Naive thymus-derived CD4-positive, alpha-beta T cell (primary cell): ENCODE measurements at regions not wholly inside any gene's neighbourhood (a gene's known extent, or its start where the extent isn't known, plus 50 kb on each side); places are given as distances from the start of the nearest gene placed in this dataset.
"Not testable (repeated sequence)": the region's sequence is repeated elsewhere in the genome, so short reads cannot be mapped to it uniquely, and the experiment has no call there.

Source experiments
- ATAC-seq: fragments of 150-1000 bp; cut with Tn5 transposase; 2 replicates; pipeline ENCODE4 v1.10.0; 2021; ENCODE audit warnings: mild to moderate bottlenecking, moderate library complexity
- CTCF ChIA-PET: fragments of 350-600 bp; sonication (Branson Sonifier 250); formaldehyde crosslinking; loops from one replicate; lab custom pipeline; 2021; ENCODE audit warnings: antibody characterized with exemption; lab: Charles Lee
- POLR2A ChIA-PET: fragments of 350-600 bp; sonication (Branson Sonifier 250); formaldehyde crosslinking; loops from one replicate; lab custom pipeline; 2021; ENCODE audit warnings: antibody characterized with exemption, inconsistent platforms; lab: Charles Lee
- DNase-seq, 9 donors: peaks; one replicate each; pipeline versions ENCODE4 v3.0.0 to v3.0.0-alpha.2; 2020 to 2022; ENCODE audit warnings: mixed read lengths in 1 of 9
- H3K27ac ChIP-seq: one replicate; pipeline ENCODE4 v1.7.0; 2013; ENCODE audit warnings: mild to moderate bottlenecking, low read depth, low read length, moderate library complexity
- H3K27me3 ChIP-seq, 2 donors: one replicate each; pipeline ENCODE4 v1.7.0; 2013; ENCODE audit warnings: low read length in 2 of 2, mild to moderate bottlenecking in 2 of 2, moderate library complexity in 2 of 2; ENCODE audit not compliant: control insufficient read depth in 2 of 2, insufficient read depth in 2 of 2
- H3K36me3 ChIP-seq, 3 experiments: 1 replicate in 2 of 3; 2 replicates in 1 of 3; pipeline ENCODE4 v1.7.0; 2013; ENCODE audit warnings: low read length in 3 of 3, mild to moderate bottlenecking in 3 of 3, moderate library complexity in 1 of 3; ENCODE audit not compliant: insufficient read depth in 3 of 3, control insufficient read depth in 2 of 3
- H3K4me1 ChIP-seq, 2 donors: one replicate each; pipeline ENCODE4 v1.7.0; 2013; ENCODE audit warnings: low read length in 2 of 2, mild to moderate bottlenecking in 2 of 2, moderate library complexity in 1 of 2; ENCODE audit not compliant: control insufficient read depth in 2 of 2, insufficient read depth in 2 of 2
- H3K4me3 ChIP-seq: 2 replicates; pipeline ENCODE4 v1.7.0; 2013; ENCODE audit warnings: mild to moderate bottlenecking, low read length
- H3K9me3 ChIP-seq, 3 experiments: 1 replicate in 2 of 3; 2 replicates in 1 of 3; pipeline ENCODE4 v1.7.0; 2013; ENCODE audit warnings: low read length in 3 of 3; ENCODE audit not compliant: control insufficient read depth in 2 of 3
- H3K27ac Mint-ChIP-seq, 9 donors: one replicate each; pipeline ENCODE4 v1.8.0; 2020 to 2022; ENCODE audit warnings: mixed read lengths in 9 of 9, mild to moderate bottlenecking in 8 of 9, moderate library complexity in 5 of 9, inconsistent platforms in 2 of 9
- H3K27me3 Mint-ChIP-seq, 5 donors: one replicate each; pipeline ENCODE4 v1.8.0; 2021 to 2022; ENCODE audit warnings: mixed read lengths in 5 of 5, mild to moderate bottlenecking in 1 of 5
- H3K36me3 Mint-ChIP-seq, 5 donors: one replicate each; pipeline ENCODE4 v1.8.0; 2020 to 2022; ENCODE audit warnings: mixed read lengths in 5 of 5, mild to moderate bottlenecking in 3 of 5, inconsistent platforms in 1 of 5
- H3K4me1 Mint-ChIP-seq, 7 donors: one replicate each; pipeline ENCODE4 v1.8.0; 2020 to 2022; ENCODE audit warnings: mixed read lengths in 7 of 7, mild to moderate bottlenecking in 3 of 7, inconsistent platforms in 1 of 7
- H3K4me3 Mint-ChIP-seq, 10 donors: one replicate each; pipeline ENCODE4 v1.8.0; 2020 to 2022; ENCODE audit warnings: mild to moderate bottlenecking in 10 of 10, mixed read lengths in 10 of 10, moderate library complexity in 6 of 10, inconsistent platforms in 2 of 10
- H3K9me3 Mint-ChIP-seq, 11 donors: one replicate each; pipeline ENCODE4 v1.8.0; 2020 to 2022; ENCODE audit warnings: mixed read lengths in 11 of 11, mild to moderate bottlenecking in 4 of 11, inconsistent platforms in 1 of 11, moderate library complexity in 1 of 11
- intact Hi-C, 2 donors: fragments of 100-400 bp; cut with micrococcal nuclease; formaldehyde crosslinking; loops; one replicate each; pipeline ENCODE4 v1.15.1; 2023

- no peak for ATAC-seq
- H3K36me3 Mint-ChIP-seq: no peaks in the 10 kb centered on the region
- no peaks in the 10 kb centered on the region for H3K36me3 ChIP-seq
- no peaks in the 10 kb centered on the region for H3K27me3 ChIP-seq
- H3K4me3 Mint-ChIP-seq: no peak overlapping the region
- no peak for DNase-seq
- intact Hi-C loops: no loop called here
- peaks cover 2 to 26% (median 10%) of the 10 kb centered on the region in 11 donors for H3K9me3 Mint-ChIP-seq
- no peaks in the 10 kb centered on the region for H3K4me1 ChIP-seq
- no peaks in the 10 kb centered on the region for H3K27me3 Mint-ChIP-seq
- no peak overlapping the region for H3K27ac Mint-ChIP-seq
- H3K9me3 ChIP-seq: peaks cover 0 to 4% (median 0%) of the 10 kb centered on the region in 3 experiments
- ChIA-PET CTCF (no interaction called here), POLR2A (no interaction called here)
- no peaks in the 10 kb centered on the region for H3K4me1 Mint-ChIP-seq
- no peak overlapping the region for H3K27ac ChIP-seq
- H3K4me3 ChIP-seq: no peak overlapping the region
These were observed 63.2 kb upstream of the FIBIN start for GRCh38 chr11:26930518-26931247.

DNA sequence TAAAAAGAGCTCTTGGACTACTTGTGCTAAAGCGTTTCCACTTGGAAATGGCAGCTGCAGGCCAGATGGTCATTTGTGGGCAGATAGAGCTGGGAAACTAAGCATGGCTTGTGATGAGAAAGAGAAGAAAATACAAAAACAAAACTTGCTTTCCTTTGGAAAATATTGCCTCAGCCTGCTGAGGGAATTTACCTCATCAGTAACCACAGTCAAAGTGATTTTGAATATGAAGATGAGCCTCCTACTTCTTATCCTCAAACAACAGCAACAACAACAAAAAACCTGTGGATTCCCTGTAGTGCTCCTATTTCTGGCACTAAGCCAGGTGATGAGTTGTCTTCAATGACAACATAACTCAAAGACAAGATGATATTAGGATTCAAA is 62.7 kb upstream of the FIBIN start:
- CTCF ChIA-PET: no interaction called here
- H3K4me1 ChIP-seq: no peaks in the 10 kb centered on the region
- intact Hi-C loops: no loop called here
- no peak overlapping the region for H3K4me3 ChIP-seq
- H3K36me3 Mint-ChIP-seq: no peaks in the 10 kb centered on the region
- no peak overlapping the region for H3K4me3 Mint-ChIP-seq
- no peaks in the 10 kb centered on the region for H3K36me3 ChIP-seq
- DNase-seq (no peak), ATAC-seq (no peak)
- no peaks in the 10 kb centered on the region for H3K4me1 Mint-ChIP-seq
- POLR2A ChIA-PET: no interaction called here
- H3K27ac Mint-ChIP-seq: no peak overlapping the region
- no peak overlapping the region for H3K27ac ChIP-seq
- no peaks in the 10 kb centered on the region for H3K27me3 Mint-ChIP-seq
- H3K27me3 ChIP-seq: no peaks in the 10 kb centered on the region
- H3K9me3 ChIP-seq: peaks cover 0 to 4% (median 0%) of the 10 kb centered on the region in 3 experiments
- peaks cover under 1 to 20% (median 10%) of the 10 kb centered on the region in 11 donors for H3K9me3 Mint-ChIP-seq

GRCh38 chr11:26931881-26932280 is 62.0 kb upstream of the FIBIN start:
- Histone ChIP-seq H3K36me3 (no peaks in the 10 kb centered on the region), H3K9me3 (peaks cover 0 to 4% (median 0%) of the 10 kb centered on the region in 3 experiments), H3K27me3 (no peaks in the 10 kb centered on the region), H3K4me3 (no peak overlapping the region), H3K4me1 (no peaks in the 10 kb centered on the region), H3K27ac (no peak overlapping the region)
- Mint-ChIP-seq H3K9me3 (peaks cover 0 to 14% (median 5%) of the 10 kb centered on the region in 11 donors), H3K4me3 (no peak overlapping the region), H3K27me3 (no peaks in the 10 kb centered on the region), H3K4me1 (no peaks in the 10 kb centered on the region), H3K27ac (no peak overlapping the region), H3K36me3 (no peaks in the 10 kb centered on the region)
- ChIA-PET POLR2A (no interaction called here), CTCF (no interaction called here)
- ATAC-seq: no peak
- DNase-seq: no peak
- intact Hi-C loops: no loop called here

GRCh38 chr11:26936109-26936508 is 57.8 kb upstream of the FIBIN start:
- H3K9me3 Mint-ChIP-seq: peaks cover 2 to 21% (median 6%) of the 10 kb centered on the region in 11 donors
- ChIA-PET POLR2A (no interaction called here), CTCF (no interaction called here)
- Histone ChIP-seq H3K9me3 (no peaks in the 10 kb centered on the region), H3K4me1 (no peaks in the 10 kb centered on the region), H3K4me3 (no peak overlapping the region), H3K36me3 (no peaks in the 10 kb centered on the region), H3K27me3 (no peaks in the 10 kb centered on the region), H3K27ac (no peak overlapping the region)
- H3K4me3 Mint-ChIP-seq: no peak overlapping the region
- no peaks in the 10 kb centered on the region for H3K4me1 Mint-ChIP-seq
- intact Hi-C loops: no loop called here
- H3K27me3 Mint-ChIP-seq: no peaks in the 10 kb centered on the region
- H3K36me3 Mint-ChIP-seq: no peaks in the 10 kb centered on the region
- DNase-seq (no peak), ATAC-seq (no peak)
- no peak overlapping the region for H3K27ac Mint-ChIP-seq

DNA sequence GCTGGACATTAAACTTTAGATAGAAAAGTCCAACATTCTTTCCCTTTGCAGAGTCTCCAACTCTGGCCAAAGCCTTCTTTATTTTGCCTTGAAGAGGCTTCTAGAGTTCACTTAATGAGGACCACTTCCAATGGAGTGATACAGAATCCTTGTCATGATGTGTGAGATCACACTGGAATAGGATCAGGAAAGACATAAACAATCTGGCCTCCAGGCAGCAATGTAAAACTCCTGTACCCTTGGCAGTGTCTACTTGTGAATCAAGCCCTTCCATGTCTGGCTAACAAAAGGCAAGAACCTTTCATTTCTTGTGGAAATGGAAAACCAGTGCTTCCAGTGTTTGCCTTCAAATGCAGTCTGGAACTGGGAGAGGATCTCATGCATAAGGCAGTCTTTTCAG is 56.5 kb upstream of the FIBIN start:
- no peaks in the 10 kb centered on the region for H3K9me3 ChIP-seq
- POLR2A ChIA-PET: no interaction called here
- ATAC-seq: no peak
- no peaks in the 10 kb centered on the region for H3K27me3 ChIP-seq
- H3K4me3 ChIP-seq: no peak overlapping the region
- no peak overlapping the region for H3K4me3 Mint-ChIP-seq
- no peaks in the 10 kb centered on the region for H3K36me3 ChIP-seq
- no peak overlapping the region for H3K27ac ChIP-seq
- CTCF ChIA-PET: no interaction called here
- H3K4me1 ChIP-seq: no peaks in the 10 kb centered on the region
- no peaks in the 10 kb centered on the region for H3K36me3 Mint-ChIP-seq
- DNase-seq: no peak
- H3K27ac Mint-ChIP-seq: no peak overlapping the region
- H3K9me3 Mint-ChIP-seq: peaks cover 1 to 28% (median 9%) of the 10 kb centered on the region in 11 donors
- intact Hi-C loops: no loop called here
- no peaks in the 10 kb centered on the region for H3K27me3 Mint-ChIP-seq
- no peaks in the 10 kb centered on the region for H3K4me1 Mint-ChIP-seq

- DNase-seq, H3K9me3 ChIP-seq, H3K27me3 Mint-ChIP-seq, H3K27me3 ChIP-seq, intact Hi-C loops, H3K4me3 ChIP-seq, H3K36me3 ChIP-seq, H3K4me1 Mint-ChIP-seq, H3K4me3 Mint-ChIP-seq, H3K36me3 Mint-ChIP-seq, ATAC-seq, H3K4me1 ChIP-seq, CTCF ChIA-PET, H3K27ac Mint-ChIP-seq, H3K27ac ChIP-seq, POLR2A ChIA-PET: not testable (repeated sequence)
- H3K9me3 Mint-ChIP-seq: peaks cover 1 to 24% (median 9%) of the 10 kb centered on the region in 11 donors
These were observed 53.4 kb upstream of the FIBIN start for GRCh38 chr11:26940501-26940900.

- peaks cover 0 to 31% (median 9%) of the 10 kb centered on the region in 11 donors for H3K9me3 Mint-ChIP-seq
These were observed 51.6 kb upstream of the FIBIN start for GRCh38 chr11:26942356-26942755.

More at GRCh38 chr11:26942356-26942755, 51.6 kb upstream of the FIBIN start:
- H3K4me3 ChIP-seq: no peak overlapping the region
- H3K27me3 ChIP-seq: no peaks in the 10 kb centered on the region
- Mint-ChIP-seq H3K4me1 (no peaks in the 10 kb centered on the region), H3K36me3 (no peaks in the 10 kb centered on the region), H3K27me3 (no peaks in the 10 kb centered on the region), H3K4me3 (no peak overlapping the region), H3K27ac (no peak overlapping the region)
- H3K4me1 ChIP-seq: no peaks in the 10 kb centered on the region
- H3K36me3 ChIP-seq: no peaks in the 10 kb centered on the region
- no peak overlapping the region for H3K27ac ChIP-seq
- no peaks in the 10 kb centered on the region for H3K9me3 ChIP-seq
- no peak for ATAC-seq
- CTCF ChIA-PET: no interaction called here
- DNase-seq: no peak
- intact Hi-C loops: no loop called here
- POLR2A ChIA-PET: no interaction called here
